NT2/D1 (cell line): ENCODE measurements at regions not wholly inside any gene's neighbourhood (a gene's known extent, or its start where the extent isn't known, plus 50 kb on each side); places are given as distances from the start of the nearest gene placed in this dataset.

Source experiments
- DNase-seq: peaks from one replicate; pipeline ENCODE4 v3.0.0-alpha.2; 2011; ENCODE audit warnings: low read depth, low spot score
- H3K27me3 ChIP-seq: 2 replicates; pipeline ENCODE4 v1.6.0; 2011; ENCODE audit warnings: mild to moderate bottlenecking; ENCODE audit not compliant: insufficient read length, insufficient read depth
- H3K36me3 ChIP-seq: 2 replicates; pipeline ENCODE4 v1.6.1; 2011; ENCODE audit warnings: mild to moderate bottlenecking, low read length, mixed read lengths; ENCODE audit not compliant: insufficient read depth, insufficient read length
- H3K4me1 ChIP-seq: 2 replicates; pipeline ENCODE4 v1.5.1; 2011; ENCODE audit not compliant: insufficient read depth, insufficient read length
- H3K4me3 ChIP-seq: 2 replicates; pipeline ENCODE4 v1.5.1; 2011; ENCODE audit warnings: low read depth; ENCODE audit not compliant: insufficient read length
- H3K9ac ChIP-seq: 2 replicates; pipeline ENCODE4 v1.6.0; 2011; ENCODE audit warnings: low read depth; ENCODE audit not compliant: insufficient read length
- H3K9me3 ChIP-seq: 2 replicates; pipeline ENCODE4 v1.5.1; 2011; ENCODE audit warnings: mild to moderate bottlenecking, low read length; ENCODE audit not compliant: insufficient read depth
- SUZ12 ChIP-seq: IDR thresholded peaks from 2 replicates; pipeline ENCODE4 v1.6.1; 2011; ENCODE audit not compliant: insufficient read length, insufficient read depth; ENCODE audit errors: extremely low read depth
- YY1 ChIP-seq: IDR thresholded peaks from 2 replicates; pipeline ENCODE4 v1.6.1; 2011; ENCODE audit not compliant: insufficient read length, insufficient read depth
- ZNF274 ChIP-seq: IDR thresholded peaks from 2 replicates; pipeline ENCODE4 v1.6.1; 2011; ENCODE audit warnings: mild to moderate bottlenecking, low read depth, low read length

- no peaks in the 10 kb centered on the region for H3K9me3 ChIP-seq
- no peaks in the 10 kb centered on the region for H3K27me3 ChIP-seq
- no peak overlapping the region for H3K9ac ChIP-seq
- H3K4me1 ChIP-seq = no peaks in the 10 kb centered on the region
- no peak for DNase-seq
- no peak for TF ChIP-seq SUZ12
- TF ChIP-seq YY1 = no peak
- TF ChIP-seq ZNF274 = no peak
- no peak overlapping the region for H3K4me3 ChIP-seq
- no peaks in the 10 kb centered on the region for H3K36me3 ChIP-seq
Measured at GRCh38 chr4:116385583-116385982, 699.8 kb downstream of the TRAM1L1 start.

DNA sequence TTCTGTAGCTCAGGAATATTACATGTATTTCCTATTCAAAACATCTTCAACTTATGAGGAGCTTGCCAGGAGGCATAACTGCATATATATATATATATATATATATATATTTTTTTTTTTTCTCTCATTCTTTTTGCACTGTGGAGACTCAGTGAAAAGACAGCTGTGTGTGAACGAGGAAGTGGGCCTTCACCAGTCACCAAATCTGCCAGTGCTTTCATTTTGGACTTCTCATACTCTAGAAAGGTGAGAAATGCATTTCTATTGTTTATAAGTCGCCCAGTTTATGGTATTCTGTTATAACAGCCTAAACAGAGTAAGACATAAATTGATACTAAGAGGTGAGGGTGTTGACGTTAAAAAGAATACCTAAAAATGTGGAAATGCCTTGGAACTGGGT, 710.6 kb downstream of the TRAM1L1 start:
- H3K36me3 ChIP-seq = no peaks in the 10 kb centered on the region
- TF ChIP-seq YY1 (no peak), ZNF274 (no peak), SUZ12 (no peak)
- H3K4me1 ChIP-seq = no peaks in the 10 kb centered on the region
- no peaks in the 10 kb centered on the region for H3K27me3 ChIP-seq
- no peak for DNase-seq
- H3K9ac ChIP-seq = no peak overlapping the region
- no peak overlapping the region for H3K4me3 ChIP-seq
- no peaks in the 10 kb centered on the region for H3K9me3 ChIP-seq

GRCh38 chr4:116362583-116362982, 722.8 kb downstream of the TRAM1L1 start:
- H3K9me3 ChIP-seq = no peaks in the 10 kb centered on the region; the same call in 1 of the 2 replicates
- no peak for DNase-seq
- TF ChIP-seq YY1 (no peak), ZNF274 (no peak), SUZ12 (no peak)

DNA sequence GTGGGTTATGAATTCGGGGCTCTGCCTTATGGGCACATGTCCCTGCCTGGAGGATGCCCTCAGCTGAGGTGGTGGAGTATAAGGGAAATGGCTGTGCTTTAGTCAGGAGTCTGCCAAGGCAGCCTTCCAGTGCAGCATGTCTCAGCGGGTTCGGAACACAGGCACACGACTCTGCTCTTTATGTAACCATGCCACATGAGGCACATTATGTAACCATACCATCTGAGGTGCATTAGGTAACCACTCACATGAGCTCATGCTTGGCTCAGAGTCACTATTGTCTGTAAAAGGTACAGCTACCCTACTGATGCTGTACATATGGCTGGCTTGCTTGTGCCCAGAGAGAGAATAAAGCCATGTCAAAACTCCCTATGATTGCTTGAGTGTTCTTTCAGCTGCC, 723.6 kb downstream of the TRAM1L1 start:
- H3K27me3 ChIP-seq = no peaks in the 10 kb centered on the region
- no peak overlapping the region for H3K9ac ChIP-seq
- no peak for DNase-seq
- H3K4me1 ChIP-seq = no peaks in the 10 kb centered on the region
- H3K4me3 ChIP-seq = no peak overlapping the region
- no peak for TF ChIP-seq ZNF274
- TF ChIP-seq SUZ12 = no peak
- no peak for TF ChIP-seq YY1
- no peaks in the 10 kb centered on the region; the same call in 1 of the 2 replicates for H3K9me3 ChIP-seq
- no peaks in the 10 kb centered on the region for H3K36me3 ChIP-seq

More at GRCh38 chr4:116362583-116362982, 722.8 kb downstream of the TRAM1L1 start:
- H3K27me3 ChIP-seq = no peaks in the 10 kb centered on the region
- no peak overlapping the region for H3K4me3 ChIP-seq
- no peak overlapping the region for H3K9ac ChIP-seq
- H3K4me1 ChIP-seq = no peaks in the 10 kb centered on the region
- H3K36me3 ChIP-seq = no peaks in the 10 kb centered on the region

DNA sequence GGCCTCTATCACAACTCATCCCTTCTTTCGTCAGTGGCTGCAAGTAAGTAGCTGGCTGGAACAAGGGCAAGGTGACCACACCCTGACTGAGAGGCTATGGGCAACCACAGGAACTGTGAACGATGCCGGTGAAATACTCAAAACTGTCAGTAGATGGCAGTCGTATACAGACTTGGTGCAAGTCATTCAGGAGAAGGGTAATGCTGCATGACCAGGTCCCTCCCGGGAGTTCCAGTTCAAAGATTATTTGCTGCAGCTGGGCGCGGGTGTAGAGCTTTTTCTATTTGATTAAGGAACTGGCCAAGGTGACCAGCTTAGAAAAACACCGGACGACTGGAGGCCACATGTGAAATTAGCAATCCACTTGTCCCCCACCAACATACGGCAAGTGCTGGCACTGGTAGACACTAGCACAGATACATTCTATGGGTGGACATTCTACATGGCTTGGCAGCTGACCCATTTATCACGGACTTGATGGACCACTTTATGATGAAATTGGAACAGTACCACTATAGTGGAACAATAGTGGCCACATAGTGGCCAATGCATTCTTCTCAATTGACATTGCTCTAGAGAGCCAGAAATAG, 726.6 kb downstream of the TRAM1L1 start:
- DNase-seq = peak; percentile 66
- Histone ChIP-seq H3K4me3 (no peak overlapping the region), H3K36me3 (no peaks in the 10 kb centered on the region), H3K9ac (no peak overlapping the region), H3K27me3 (no peaks in the 10 kb centered on the region), H3K4me1 (no peaks in the 10 kb centered on the region), H3K9me3 (no peaks in the 10 kb centered on the region; the same call in 1 of the 2 replicates)
- TF ChIP-seq ZNF274 = no peak
- no peak for TF ChIP-seq YY1
- TF ChIP-seq SUZ12 = no peak

GRCh38 chr4:116357758-116358157, 727.6 kb downstream of the TRAM1L1 start:
- Histone ChIP-seq H3K27me3 (no peaks in the 10 kb centered on the region), H3K36me3 (no peaks in the 10 kb centered on the region), H3K9ac (no peak overlapping the region), H3K4me1 (no peaks in the 10 kb centered on the region), H3K9me3 (no peaks in the 10 kb centered on the region; the same call in 1 of the 2 replicates), H3K4me3 (no peak overlapping the region)
- no peak for DNase-seq
- TF ChIP-seq ZNF274 (no peak), SUZ12 (no peak), YY1 (no peak)

DNA sequence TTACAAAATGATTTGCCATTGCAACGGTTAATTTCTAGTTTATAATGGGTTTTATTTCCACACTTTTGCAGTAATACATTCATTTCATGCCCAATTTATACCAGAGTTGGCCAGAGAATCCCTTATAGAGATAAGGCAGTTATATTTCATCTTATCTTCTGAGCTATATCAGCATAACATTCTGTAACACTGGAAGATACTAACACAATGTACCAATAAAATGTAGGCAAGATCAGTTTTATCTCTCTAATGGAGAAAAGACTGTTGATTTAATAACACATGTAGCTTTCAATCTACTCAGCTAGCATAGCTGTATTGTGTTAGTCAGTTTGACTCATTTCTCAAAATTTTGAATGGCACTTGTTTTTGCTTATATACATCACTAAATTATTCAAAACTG, 738.6 kb downstream of the TRAM1L1 start:
- no peak for TF ChIP-seq ZNF274
- TF ChIP-seq SUZ12 = no peak
- no peak for TF ChIP-seq YY1
- H3K9me3 ChIP-seq = no peaks in the 10 kb centered on the region

GRCh38 chr4:116343809-116344208, 741.6 kb downstream of the TRAM1L1 start:
- DNase-seq = no peak
- Histone ChIP-seq H3K9me3 (no peaks in the 10 kb centered on the region), H3K4me1 (no peaks in the 10 kb centered on the region), H3K27me3 (no peaks in the 10 kb centered on the region), H3K36me3 (no peaks in the 10 kb centered on the region), H3K9ac (no peak overlapping the region), H3K4me3 (no peak overlapping the region)
- TF ChIP-seq ZNF274 (no peak), YY1 (no peak), SUZ12 (no peak)

More for the DNA sequence above, 738.6 kb downstream of the TRAM1L1 start:
- no peak overlapping the region for H3K9ac ChIP-seq
- H3K27me3 ChIP-seq = no peaks in the 10 kb centered on the region
- no peak for DNase-seq
- H3K4me1 ChIP-seq = no peaks in the 10 kb centered on the region
- H3K4me3 ChIP-seq = no peak overlapping the region
- no peaks in the 10 kb centered on the region for H3K36me3 ChIP-seq
